Tibial nerve (tissue), 4 donors: ENCODE measurements at regions not wholly inside any gene's neighbourhood (a gene's known extent, or its start where the extent isn't known, plus 50 kb on each side); places are given as distances from the start of the nearest gene placed in this dataset.

Experiments
- CTCF ChIP-seq, 5 experiments: fragments of 200-600 bp in 3 of 5; fragments of 450-650 bp in 2 of 5; sonication (generic) in 3 of 5; IDR thresholded peaks; one replicate each; pipeline ENCODE4 v1.5.1; 2016 to 2019; ENCODE audit warnings: antibody characterized with exemption in 5 of 5, mild to moderate bottlenecking in 3 of 5, moderate library complexity in 2 of 5
- EP300 ChIP-seq, 2 donors: sonication (generic); formaldehyde crosslinking; IDR thresholded peaks; one replicate each; pipeline ENCODE4 v1.6.1; 2017; ENCODE audit warnings: antibody characterized with exemption in 2 of 2, mild to moderate bottlenecking in 1 of 2

GRCh38 chr3:107933450-107933849 lies 157.4 kb downstream of the CD47 start:
- TF ChIP-seq CTCF (IDR thresholded peaks at IDR 0.05) (no peak), EP300 (IDR thresholded peaks at IDR 0.05) (no peak)
